ENCODE measurements at regions not wholly inside any gene's neighbourhood (a gene's known extent, or its start where the extent isn't known, plus 50 kb on each side); places are given as distances from the start of the nearest gene placed in this dataset.

GRCh38 chr4:62797221-62797620 lies 1597.1 kb downstream of the ADGRL3 start:
- Histone ChIP-seq H2BK120ac (ENCODE audit: low read depth, low read length) (no peak overlapping the region), H3K27me3 (ENCODE audit: control insufficient read depth, insufficient read depth, low read length) (no peaks in the 10 kb centered on the region), H4K91ac (ENCODE audit: insufficient read depth, low read depth, low read length) (no peak overlapping the region), H3K79me1 (ENCODE audit: low read depth in 1 of 2, low read length in 2 of 2) (no peaks in the 10 kb centered on the region), H4K5ac (ENCODE audit: low read depth, low read length) (no peak overlapping the region), H4K20me1 (ENCODE audit: insufficient read depth, low read length) (no peaks in the 10 kb centered on the region), H3K4ac (ENCODE audit: low read depth, low read length) (no peak overlapping the region), H3K23ac (ENCODE audit: low read depth, low read length) (no peak overlapping the region), H3K27ac (ENCODE audit: insufficient read depth, low read length) (no peak overlapping the region), H2AK5ac (ENCODE audit: low read depth, low read length) (no peak overlapping the region), H3K14ac (replicated peaks; ENCODE audit: low read depth, low read length) (no peak overlapping the region), H3K18ac (ENCODE audit: low read depth, low read length) (no peak overlapping the region), H3K4me3 (ENCODE audit: insufficient read depth, low read depth, low read length) (no peak overlapping the region), H2AK9ac (replicated peaks; ENCODE audit: low read depth, low read length, poor library complexity) (no peak overlapping the region), H3K56ac (ENCODE audit: extremely low read depth, insufficient read depth, low read length) (no peak overlapping the region), H3K9ac (ENCODE audit: low read depth, low read length) (no peak overlapping the region), H4K8ac (ENCODE audit: low read depth in 2 of 2, low read length in 2 of 2) (no peak overlapping the region), H2AFZ (replicated peaks; ENCODE audit: low read length, poor library complexity) (no peak overlapping the region), H2BK15ac (ENCODE audit: low read depth, low read length) (no peak overlapping the region), H3K4me2 (ENCODE audit: low read depth, low read length) (no peak overlapping the region), H2BK20ac (ENCODE audit: low read depth, low read length) (no peak overlapping the region), H3K4me1 (ENCODE audit: control insufficient read depth, insufficient read depth, low read length) (no peaks in the 10 kb centered on the region), H2BK5ac (ENCODE audit: low read depth, low read length, poor library complexity, severe bottlenecking) (no peak overlapping the region), H3K36me3 (ENCODE audit: control insufficient read depth, insufficient read depth, low read length) (no peaks in the 10 kb centered on the region), H3K9me1 (ENCODE audit: insufficient read depth, low read length) (no peaks in the 10 kb centered on the region), H3K9me3 (ENCODE audit: control insufficient read depth, insufficient read depth, low read length) (peaks cover 2% of the 10 kb centered on the region; the same call in 1 of the 2 replicates)
- DNase-seq (no peak), ATAC-seq (ENCODE audit: low read depth) (no peak)
- no CpG with 5 or more reads among the region's 1 CpG for WGBS, 2 experiments (ENCODE audit: extremely low coverage in 2 of 2, insufficient read length in 1 of 2)
- ChIA-PET CTCF (no interaction called here), POLR2A (ENCODE audit: unreplicated experiment) (no interaction called here)
- dilution Hi-C loops (cut with HindIII; ENCODE audit: low sequenced_read_pairs, unreplicated experiment): no loop called here
- TF ChIP-seq MXI1 (IDR thresholded peaks at IDR 0.05; ENCODE audit: borderline replicate concordance, low read depth, low read length): no peak
- no peak for TF ChIP-seq CEBPB (IDR thresholded peaks at IDR 0.05; ENCODE audit: low read depth, low read length)
- no peak for TF ChIP-seq NFE2L2 (IDR thresholded peaks at IDR 0.05; ENCODE audit: low read depth, low read length)
- TF ChIP-seq POLR2A (IDR thresholded peaks at IDR 0.05; ENCODE audit: low read depth, low read length): no peak
- no peak for TF ChIP-seq USF2 (IDR thresholded peaks at IDR 0.05; ENCODE audit: low read depth, low read length)
- TF ChIP-seq MAFK (IDR thresholded peaks at IDR 0.05; ENCODE audit: low read depth, low read length): no peak
- TF ChIP-seq MAZ (IDR thresholded peaks at IDR 0.05; ENCODE audit: borderline replicate concordance, low read depth, low read length): no peak
- no peak for TF ChIP-seq CTCF (conservative IDR thresholded peaks at IDR 0.05; ENCODE audit: low read depth, low read length)
- no peak for TF ChIP-seq BHLHE40 (IDR thresholded peaks at IDR 0.05; ENCODE audit: low read depth, low read length)
- TF ChIP-seq CHD1 (IDR thresholded peaks at IDR 0.05; ENCODE audit: low read depth, low read length): no peak
- no peak for TF ChIP-seq RAD21 (IDR thresholded peaks at IDR 0.05; ENCODE audit: low read length)
- intact Hi-C loops (cut with micrococcal nuclease): no loop called here
- no TSS peak for BruUV-seq (replicated peaks)
- in situ Hi-C loops (cut with MboI; ENCODE audit: low sequenced_read_pairs): no loop called here

All from IMR-90 (cell line).